Sigmoid colon (tissue), 4 donors: ENCODE measurements at regions not wholly inside any gene's neighbourhood (a gene's known extent, or its start where the extent isn't known, plus 50 kb on each side); places are given as distances from the start of the nearest gene placed in this dataset.

Experiments
- CTCF ChIP-seq, 4 experiments: fragments of 450-650 bp in 3 of 4; fragments of 200-600 bp in 1 of 4; IDR thresholded peaks; one replicate each; pipeline ENCODE4 v1.5.1; 2016 to 2019; ENCODE audit warnings: antibody characterized with exemption in 4 of 4, mild to moderate bottlenecking in 3 of 4, moderate library complexity in 2 of 4
- EP300 ChIP-seq, 4 donors: sonication (generic); formaldehyde crosslinking; IDR thresholded peaks; one replicate each; pipeline ENCODE4 v1.6.1; 2017; ENCODE audit warnings: antibody characterized with exemption in 4 of 4
- POLR2A ChIP-seq, 2 donors: fragments of 450-650 bp; IDR thresholded peaks; one replicate each; pipeline ENCODE4 v1.6.1; 2016; ENCODE audit warnings: antibody characterized with exemption in 2 of 2, mild to moderate bottlenecking in 2 of 2, moderate library complexity in 2 of 2
- POLR2AphosphoS5 ChIP-seq, 4 donors: sonication (generic); formaldehyde crosslinking; IDR thresholded peaks; one replicate each; pipeline ENCODE4 v1.6.1; 2017; ENCODE audit warnings: antibody characterized with exemption in 4 of 4

GRCh38 chr2:215572341-215572848 is 136.5 kb upstream of the FN1 start:
- TF ChIP-seq CTCF (IDR thresholded peaks at IDR 0.05) (no peak), POLR2A (IDR thresholded peaks at IDR 0.05) (no peak), POLR2AphosphoS5 (IDR thresholded peaks at IDR 0.05) (no peak), EP300 (IDR thresholded peaks at IDR 0.05) (no peak)
